ENCODE measurements at regions not wholly inside any gene's neighbourhood (a gene's known extent, or its start where the extent isn't known, plus 50 kb on each side); places are given as distances from the start of the nearest gene placed in this dataset.

GRCh38 chr6:167735084-167735950, 91.4 kb upstream of the AFDN start (continued):
- TF ChIP-seq ZNF331 (CRISPR knock-in tag; IDR thresholded peaks at IDR 0.05; ENCODE audit: low read depth) (no peak), REST (IDR thresholded peaks at IDR 0.05; ENCODE audit: unreplicated experiment) (no peak)

- no peak overlapping the region for H3K4me2 ChIP-seq
- Mint-ChIP-seq H3K27ac (no peak overlapping the region), H3K4me3 (no peak overlapping the region), H3K27me3 (ENCODE audit: insufficient read depth, low read depth, poor library complexity) (peaks cover 8% of the 10 kb centered on the region), H3K4me1 (peaks cover 5% of the 10 kb centered on the region), H3K9me3 (peaks cover 3% of the 10 kb centered on the region; the same call in 1 of the 3 replicates), H3K36me3 (ENCODE audit: low read depth) (no peaks in the 10 kb centered on the region; the same call in 2 of the 3 replicates)
- H4K20me1 ChIP-seq (replicated peaks; ENCODE audit: insufficient read depth), result no peaks in the 10 kb centered on the region
- DNase-seq (ENCODE audit: low spot score), result no peak
- H3K79me2 ChIP-seq (replicated peaks; ENCODE audit: insufficient read depth), result no peaks in the 10 kb centered on the region
- no peak overlapping the region for H2AFZ ChIP-seq
- H3K36me3 ChIP-seq (ENCODE audit: insufficient read depth), result no peaks in the 10 kb centered on the region
- no peaks in the 10 kb centered on the region for H3K9me2 ChIP-seq (ENCODE audit: insufficient read depth)
- ATAC-seq, result no peak
- no peaks in the 10 kb centered on the region for H3K27me3 ChIP-seq (ENCODE audit: insufficient read depth)
- no peaks in the 10 kb centered on the region for H3F3A ChIP-seq (replicated peaks; ENCODE audit: low read depth)
- H3K4me1 ChIP-seq (ENCODE audit: insufficient read depth), result no peaks in the 10 kb centered on the region
- no peak overlapping the region for H3K4me3 ChIP-seq
- no peak overlapping the region for H3K27ac ChIP-seq (ENCODE audit: low read depth)
- TF ChIP-seq EZH2phosphoT487 (IDR thresholded peaks at IDR 0.05; ENCODE audit: unreplicated experiment), result no peak
- TF ChIP-seq JUNB (IDR thresholded peaks at IDR 0.05; ENCODE audit: unreplicated experiment), result no peak
- TF ChIP-seq ETS1 (IDR thresholded peaks at IDR 0.05), result no peak
- no peak for TF ChIP-seq NANOG (IDR thresholded peaks at IDR 0.05; ENCODE audit: borderline replicate concordance)
- TF ChIP-seq EZH2 (IDR thresholded peaks at IDR 0.05; ENCODE audit: low read depth, unreplicated experiment), result no peak
- TF ChIP-seq POLR2AphosphoS5 (IDR thresholded peaks at IDR 0.05; ENCODE audit: low read depth), result no peak
- no peak for TF ChIP-seq STAT1 (IDR thresholded peaks at IDR 0.05; ENCODE audit: unreplicated experiment)
- TF ChIP-seq ZNF331 (CRISPR knock-in tag; IDR thresholded peaks at IDR 0.05; ENCODE audit: low read depth), result no peak
- TF ChIP-seq ZNF114 (CRISPR knock-in tag; IDR thresholded peaks at IDR 0.05), result no peak
- TF ChIP-seq ZNF462 (CRISPR knock-in tag; IDR thresholded peaks at IDR 0.05), result no peak
Measured at GRCh38 chr6:167735951-167736288, 90.8 kb upstream of the AFDN start.
